HEK293 (cell line): ENCODE measurements at regions not wholly inside any gene's neighbourhood (a gene's known extent, or its start where the extent isn't known, plus 50 kb on each side); places are given as distances from the start of the nearest gene placed in this dataset.
"Not testable (repeated sequence)": the region's sequence is repeated elsewhere in the genome, so short reads cannot be mapped to it uniquely, and the experiment has no call there.

Experiments used
- CTCF ChIP-seq: fragments of 450-650 bp; formaldehyde crosslinking; IDR thresholded peaks from 2 replicates; pipeline ENCODE4 v1.5.1; 2016; ENCODE audit warnings: missing biosample characterization, missing genetic modification characterization
- SETDB1 ChIP-seq: IDR thresholded peaks from one replicate; pipeline ENCODE4 v1.6.1; 2017; ENCODE audit warnings: mild to moderate bottlenecking, low read length, moderate library complexity, mixed read lengths; ENCODE audit not compliant: insufficient read length
- SP2 ChIP-seq: fragments of 450-650 bp; formaldehyde crosslinking; IDR thresholded peaks from 2 replicates; pipeline ENCODE4 v1.5.1; 2016; ENCODE audit warnings: missing biosample characterization, missing genetic modification characterization
- ZNF473 ChIP-seq: fragments of 450-650 bp; formaldehyde crosslinking; IDR thresholded peaks from 2 replicates; pipeline ENCODE4 v1.5.1; 2017; ENCODE audit warnings: missing biosample characterization, missing genetic modification characterization
- ZNF555 ChIP-seq: fragments of 450-650 bp; formaldehyde crosslinking; conservative IDR thresholded peaks from 2 replicates; pipeline ENCODE4 v1.5.1; 2017; ENCODE audit warnings: missing biosample characterization, mild to moderate bottlenecking, missing genetic modification characterization, inconsistent platforms
- ZNF580 ChIP-seq: fragments of 450-650 bp; formaldehyde crosslinking; IDR thresholded peaks from 2 replicates; pipeline ENCODE4 v1.5.1; 2016; ENCODE audit warnings: missing biosample characterization, missing genetic modification characterization

- not testable (repeated sequence) for TF ChIP-seq ZNF555 (tag by site-specific recombination); SP2 (tag by site-specific recombination); ZNF473; SETDB1; ZNF580; CTCF (tag by site-specific recombination)
These were observed 1511.1 kb upstream of the TPTE start for GRCh38 chr21:9010121-9010795.
